ENCODE measurements at regions not wholly inside any gene's neighbourhood (a gene's known extent, or its start where the extent isn't known, plus 50 kb on each side); places are given as distances from the start of the nearest gene placed in this dataset.

DNA sequence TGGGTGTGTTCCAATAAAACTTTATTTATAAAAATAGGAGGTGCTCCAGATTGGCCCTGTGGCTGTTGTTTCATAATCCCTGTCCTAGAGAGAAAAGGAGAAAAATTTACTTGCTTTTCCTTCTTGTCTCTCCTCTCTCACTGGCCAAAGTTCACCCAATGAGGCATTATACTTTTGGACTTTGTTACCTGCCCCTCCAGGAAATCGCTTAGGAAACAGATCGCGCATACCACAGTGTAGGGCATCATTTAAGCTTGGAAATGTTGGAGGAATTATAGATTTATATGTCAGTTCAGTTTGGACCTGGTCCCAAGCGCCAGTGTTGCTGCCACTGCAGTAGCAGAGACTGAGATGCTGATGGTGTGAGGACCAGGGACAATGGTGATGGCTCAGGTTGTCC is 337.6 kb upstream of the NR3C2 start:
- H2AFZ ChIP-seq (ENCODE audit: low read depth) = no peak overlapping the region
- no peak overlapping the region for H3K4me2 ChIP-seq
- H3K27ac ChIP-seq = no peak overlapping the region
- H3K4me1 ChIP-seq (ENCODE audit: low read depth, poor library complexity, severe bottlenecking) = no peaks in the 10 kb centered on the region
- no peak overlapping the region for H3K9ac ChIP-seq
- TF ChIP-seq, protein P1, sequence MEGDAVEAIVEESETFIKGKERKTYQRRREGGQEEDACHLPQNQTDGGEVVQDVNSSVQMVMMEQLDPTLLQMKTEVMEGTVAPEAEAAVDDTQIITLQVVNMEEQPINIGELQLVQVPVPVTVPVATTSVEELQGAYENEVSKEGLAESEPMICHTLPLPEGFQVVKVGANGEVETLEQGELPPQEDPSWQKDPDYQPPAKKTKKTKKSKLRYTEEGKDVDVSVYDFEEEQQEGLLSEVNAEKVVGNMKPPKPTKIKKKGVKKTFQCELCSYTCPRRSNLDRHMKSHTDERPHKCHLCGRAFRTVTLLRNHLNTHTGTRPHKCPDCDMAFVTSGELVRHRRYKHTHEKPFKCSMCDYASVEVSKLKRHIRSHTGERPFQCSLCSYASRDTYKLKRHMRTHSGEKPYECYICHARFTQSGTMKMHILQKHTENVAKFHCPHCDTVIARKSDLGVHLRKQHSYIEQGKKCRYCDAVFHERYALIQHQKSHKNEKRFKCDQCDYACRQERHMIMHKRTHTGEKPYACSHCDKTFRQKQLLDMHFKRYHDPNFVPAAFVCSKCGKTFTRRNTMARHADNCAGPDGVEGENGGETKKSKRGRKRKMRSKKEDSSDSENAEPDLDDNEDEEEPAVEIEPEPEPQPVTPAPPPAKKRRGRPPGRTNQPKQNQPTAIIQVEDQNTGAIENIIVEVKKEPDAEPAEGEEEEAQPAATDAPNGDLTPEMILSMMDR (conservative IDR thresholded peaks at IDR 0.05; ENCODE audit: low read depth, low read length) = no peak
- H3K36me3 ChIP-seq (ENCODE audit: insufficient read depth) = no peaks in the 10 kb centered on the region
- H3K79me2 ChIP-seq (ENCODE audit: insufficient read depth, low read depth) = no peaks in the 10 kb centered on the region
- H4K20me1 ChIP-seq (ENCODE audit: insufficient read depth) = no peaks in the 10 kb centered on the region
- no peak overlapping the region for H3K4me3 ChIP-seq (IDR thresholded peaks at IDR 0.05; ENCODE audit: insufficient read depth, low read depth, low read length)
- H3K27me3 ChIP-seq (ENCODE audit: insufficient read depth, low read depth) = no peaks in the 10 kb centered on the region

DNA sequence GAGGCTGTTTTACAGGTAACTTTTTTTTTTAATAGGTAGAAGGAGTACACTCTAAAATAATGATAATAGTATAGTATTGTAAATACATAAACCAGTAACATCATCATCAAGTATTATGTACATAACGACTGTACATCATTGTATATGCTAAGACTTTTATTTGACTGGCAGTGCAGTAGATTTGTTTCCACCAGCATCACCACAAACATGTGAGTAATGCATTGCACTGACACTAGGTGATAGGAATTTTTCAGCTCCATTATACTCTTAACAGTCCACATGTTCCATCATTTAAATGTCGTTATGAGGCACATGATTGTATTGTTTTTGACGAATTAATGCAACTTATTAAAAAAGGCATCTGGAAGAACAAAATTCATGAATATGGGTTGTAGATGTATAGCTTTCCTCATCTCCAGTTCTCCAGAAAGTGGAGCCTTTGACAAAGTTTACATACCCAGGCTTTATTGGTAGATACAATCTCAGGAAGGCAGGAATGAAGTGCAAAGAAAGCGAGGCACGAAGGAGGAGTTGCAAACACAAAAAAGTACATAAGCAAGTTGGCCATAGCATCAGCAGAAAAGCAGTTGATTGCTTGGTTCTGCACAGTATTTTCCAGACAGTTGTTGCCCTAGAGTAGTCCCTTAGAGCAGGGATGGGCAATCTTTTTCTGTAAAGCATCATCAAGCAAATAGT is 336.9 kb upstream of the NR3C2 start:
- TF ChIP-seq, protein P1 (conservative IDR thresholded peaks at IDR 0.05; ENCODE audit: low read depth, low read length) = no peak
- Histone ChIP-seq H3K4me1 (ENCODE audit: low read depth, poor library complexity, severe bottlenecking) (no peaks in the 10 kb centered on the region), H3K27ac (no peak overlapping the region), H3K79me2 (ENCODE audit: insufficient read depth, low read depth) (no peaks in the 10 kb centered on the region), H2AFZ (ENCODE audit: low read depth) (no peak overlapping the region), H3K36me3 (ENCODE audit: insufficient read depth) (no peaks in the 10 kb centered on the region), H4K20me1 (ENCODE audit: insufficient read depth) (no peaks in the 10 kb centered on the region), H3K27me3 (ENCODE audit: insufficient read depth, low read depth) (no peaks in the 10 kb centered on the region), H3K9ac (no peak overlapping the region), H3K4me3 (IDR thresholded peaks at IDR 0.05; ENCODE audit: insufficient read depth, low read depth, low read length) (no peak overlapping the region), H3K4me2 (no peak overlapping the region)

DNA sequence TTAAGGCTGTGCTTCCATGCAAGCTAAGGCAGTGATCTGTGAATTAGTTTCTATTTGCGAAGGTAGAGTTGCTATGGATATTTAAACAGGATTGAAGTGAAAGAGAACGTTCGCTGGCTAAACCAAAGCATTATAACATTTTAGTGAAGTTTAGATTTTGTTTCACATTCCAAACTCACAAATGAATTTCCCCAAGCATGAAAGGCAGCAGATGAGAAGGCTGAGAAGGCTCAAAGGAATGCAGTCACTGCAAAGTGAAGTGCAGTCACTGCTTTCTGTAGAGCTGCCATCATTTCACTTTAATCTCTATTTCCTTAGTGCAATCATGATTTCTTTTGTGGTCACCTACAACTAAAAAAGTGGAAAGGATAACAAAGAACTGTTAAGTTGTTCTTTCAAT is 334.7 kb upstream of the NR3C2 start:
- H3K4me3 ChIP-seq (IDR thresholded peaks at IDR 0.05; ENCODE audit: insufficient read depth, low read depth, low read length) = no peak overlapping the region
- H3K9ac ChIP-seq = no peak overlapping the region
- TF ChIP-seq, protein P1 (conservative IDR thresholded peaks at IDR 0.05; ENCODE audit: low read depth, low read length) = no peak
- no peaks in the 10 kb centered on the region for H3K4me1 ChIP-seq (ENCODE audit: low read depth, poor library complexity, severe bottlenecking)
- H3K4me2 ChIP-seq = no peak overlapping the region
- H4K20me1 ChIP-seq (ENCODE audit: insufficient read depth) = no peaks in the 10 kb centered on the region
- no peak overlapping the region for H2AFZ ChIP-seq (ENCODE audit: low read depth)
- no peaks in the 10 kb centered on the region for H3K79me2 ChIP-seq (ENCODE audit: insufficient read depth, low read depth)
- H3K27ac ChIP-seq = no peak overlapping the region
- no peaks in the 10 kb centered on the region for H3K27me3 ChIP-seq (ENCODE audit: insufficient read depth, low read depth)
- no peaks in the 10 kb centered on the region for H3K36me3 ChIP-seq (ENCODE audit: insufficient read depth)

DNA sequence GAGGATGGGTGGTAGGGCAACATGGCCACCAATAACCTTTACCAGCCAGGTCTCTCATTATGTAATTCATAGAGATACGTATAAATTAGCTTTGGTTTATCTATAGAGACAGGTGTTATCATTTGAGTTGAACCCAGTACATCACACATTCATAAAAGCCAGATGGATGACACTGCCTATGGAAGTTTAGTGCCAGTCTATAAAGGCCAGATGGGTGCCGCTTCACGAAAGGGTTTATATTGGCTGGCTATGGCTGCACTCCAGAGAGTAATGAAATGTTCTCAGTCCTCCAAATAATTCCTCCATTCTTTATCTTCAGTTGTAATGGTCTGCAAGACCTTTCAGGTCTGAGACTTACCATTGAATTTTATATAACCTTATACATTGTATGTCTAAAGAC is 331.9 kb upstream of the NR3C2 start:
- Histone ChIP-seq H3K27ac (no peak overlapping the region), H2AFZ (ENCODE audit: low read depth) (no peak overlapping the region), H3K4me3 (IDR thresholded peaks at IDR 0.05; ENCODE audit: insufficient read depth, low read depth, low read length) (no peak overlapping the region), H3K79me2 (ENCODE audit: insufficient read depth, low read depth) (no peaks in the 10 kb centered on the region), H3K4me1 (ENCODE audit: low read depth, poor library complexity, severe bottlenecking) (no peaks in the 10 kb centered on the region), H3K9ac (no peak overlapping the region), H4K20me1 (ENCODE audit: insufficient read depth) (no peaks in the 10 kb centered on the region), H3K27me3 (ENCODE audit: insufficient read depth, low read depth) (no peaks in the 10 kb centered on the region), H3K36me3 (ENCODE audit: insufficient read depth) (no peaks in the 10 kb centered on the region), H3K4me2 (no peak overlapping the region)
- TF ChIP-seq, protein P1 (conservative IDR thresholded peaks at IDR 0.05; ENCODE audit: low read depth, low read length) = no peak
